ENCODE measurements at regions not wholly inside any gene's neighbourhood (a gene's known extent, or its start where the extent isn't known, plus 50 kb on each side); places are given as distances from the start of the nearest gene placed in this dataset.

GRCh38 chr9:84436386-84437109, 96.0 kb upstream of the SLC28A3 start:
- TF ChIP-seq, protein P1, sequence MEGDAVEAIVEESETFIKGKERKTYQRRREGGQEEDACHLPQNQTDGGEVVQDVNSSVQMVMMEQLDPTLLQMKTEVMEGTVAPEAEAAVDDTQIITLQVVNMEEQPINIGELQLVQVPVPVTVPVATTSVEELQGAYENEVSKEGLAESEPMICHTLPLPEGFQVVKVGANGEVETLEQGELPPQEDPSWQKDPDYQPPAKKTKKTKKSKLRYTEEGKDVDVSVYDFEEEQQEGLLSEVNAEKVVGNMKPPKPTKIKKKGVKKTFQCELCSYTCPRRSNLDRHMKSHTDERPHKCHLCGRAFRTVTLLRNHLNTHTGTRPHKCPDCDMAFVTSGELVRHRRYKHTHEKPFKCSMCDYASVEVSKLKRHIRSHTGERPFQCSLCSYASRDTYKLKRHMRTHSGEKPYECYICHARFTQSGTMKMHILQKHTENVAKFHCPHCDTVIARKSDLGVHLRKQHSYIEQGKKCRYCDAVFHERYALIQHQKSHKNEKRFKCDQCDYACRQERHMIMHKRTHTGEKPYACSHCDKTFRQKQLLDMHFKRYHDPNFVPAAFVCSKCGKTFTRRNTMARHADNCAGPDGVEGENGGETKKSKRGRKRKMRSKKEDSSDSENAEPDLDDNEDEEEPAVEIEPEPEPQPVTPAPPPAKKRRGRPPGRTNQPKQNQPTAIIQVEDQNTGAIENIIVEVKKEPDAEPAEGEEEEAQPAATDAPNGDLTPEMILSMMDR (IDR thresholded peaks at IDR 0.05; ENCODE audit: low read depth, low read length): no peak
- TF ChIP-seq MAX (IDR thresholded peaks at IDR 0.05; ENCODE audit: low read depth, low read length): no peak
- no peak for TF ChIP-seq POLR2A (IDR thresholded peaks at IDR 0.05; ENCODE audit: extremely low read depth, insufficient read length)
- TF ChIP-seq MYC (IDR thresholded peaks at IDR 0.05; ENCODE audit: low read depth, low read length): no peak
